Panc1 (cell line): ENCODE measurements at regions not wholly inside any gene's neighbourhood (a gene's known extent, or its start where the extent isn't known, plus 50 kb on each side); places are given as distances from the start of the nearest gene placed in this dataset.

Experiments
- SIN3A ChIP-seq: IDR thresholded peaks from 2 replicates; pipeline ENCODE4 v1.6.1; 2012; ENCODE audit warnings: low read depth, mild to moderate bottlenecking, low read length, moderate library complexity, borderline replicate concordance; ENCODE audit not compliant: insufficient read depth
- TCF7L2 ChIP-seq: IDR thresholded peaks from 2 replicates; pipeline ENCODE4 v1.6.1; 2011; ENCODE audit warnings: mild to moderate bottlenecking, low read depth, low read length, inconsistent platforms
- TF ChIP-seq, protein P1 (sequence below): fragments of 450-650 bp; IDR thresholded peaks from 2 replicates; pipeline ENCODE4 v1.5.1; 2017; ENCODE audit warnings: mild to moderate bottlenecking

DNA sequence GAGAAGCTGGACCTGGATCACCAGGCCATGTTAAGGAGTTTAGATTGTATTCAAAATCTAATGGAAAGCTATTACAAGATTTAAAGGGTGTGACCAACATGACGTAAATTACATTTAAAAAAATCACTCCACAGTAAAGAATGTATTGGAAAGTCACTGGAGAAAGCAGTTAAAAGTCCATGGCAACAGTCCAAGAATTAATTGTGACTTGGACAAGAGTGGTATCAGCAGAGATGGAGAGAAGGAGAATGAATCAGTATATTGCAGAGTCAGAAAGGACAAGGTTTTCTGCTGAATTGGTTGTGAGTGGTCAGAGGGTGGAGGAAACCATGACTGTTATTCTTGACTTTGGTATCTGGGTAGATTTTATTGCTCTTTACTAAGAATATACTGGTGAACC lies 535.1 kb upstream of the SLITRK1 start:
- TF ChIP-seq, protein P1, sequence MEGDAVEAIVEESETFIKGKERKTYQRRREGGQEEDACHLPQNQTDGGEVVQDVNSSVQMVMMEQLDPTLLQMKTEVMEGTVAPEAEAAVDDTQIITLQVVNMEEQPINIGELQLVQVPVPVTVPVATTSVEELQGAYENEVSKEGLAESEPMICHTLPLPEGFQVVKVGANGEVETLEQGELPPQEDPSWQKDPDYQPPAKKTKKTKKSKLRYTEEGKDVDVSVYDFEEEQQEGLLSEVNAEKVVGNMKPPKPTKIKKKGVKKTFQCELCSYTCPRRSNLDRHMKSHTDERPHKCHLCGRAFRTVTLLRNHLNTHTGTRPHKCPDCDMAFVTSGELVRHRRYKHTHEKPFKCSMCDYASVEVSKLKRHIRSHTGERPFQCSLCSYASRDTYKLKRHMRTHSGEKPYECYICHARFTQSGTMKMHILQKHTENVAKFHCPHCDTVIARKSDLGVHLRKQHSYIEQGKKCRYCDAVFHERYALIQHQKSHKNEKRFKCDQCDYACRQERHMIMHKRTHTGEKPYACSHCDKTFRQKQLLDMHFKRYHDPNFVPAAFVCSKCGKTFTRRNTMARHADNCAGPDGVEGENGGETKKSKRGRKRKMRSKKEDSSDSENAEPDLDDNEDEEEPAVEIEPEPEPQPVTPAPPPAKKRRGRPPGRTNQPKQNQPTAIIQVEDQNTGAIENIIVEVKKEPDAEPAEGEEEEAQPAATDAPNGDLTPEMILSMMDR, result no peak
- TF ChIP-seq SIN3A (no peak), TCF7L2 (no peak)
